ENCODE measurements at regions not wholly inside any gene's neighbourhood (a gene's known extent, or its start where the extent isn't known, plus 50 kb on each side); places are given as distances from the start of the nearest gene placed in this dataset.
"Not testable (repeated sequence)": the region's sequence is repeated elsewhere in the genome, so short reads cannot be mapped to it uniquely, and the experiment has no call there.

GRCh38 chr9:41075671-41076070 lies 52.8 kb downstream of the FOXD4L6 start:
- intact Hi-C loops (cut with DNase I, micrococcal nuclease); DNase-seq; ATAC-seq: not testable (repeated sequence)

GRCh38 chr9:41074356-41074942 lies 54.0 kb downstream of the FOXD4L6 start:
- ATAC-seq = peak; percentile 92
- DNase-seq = peak in 1 of 2 donors; percentile 47
- intact Hi-C loops (cut with DNase I, micrococcal nuclease) = not testable (repeated sequence)

GRCh38 chr9:41073471-41074243 lies 54.8 kb downstream of the FOXD4L6 start:
- DNase-seq = peak in 1 of 2 donors; percentile 3
- intact Hi-C loops (cut with DNase I, micrococcal nuclease) = not testable (repeated sequence)

GRCh38 chr9:41064125-41064795 lies 64.2 kb downstream of the FOXD4L6 start:
- ATAC-seq = peak; percentile 16
- DNase-seq = peak in 1 of 2 donors; percentile 16

More at GRCh38 chr9:41073471-41074243, 54.8 kb downstream of the FOXD4L6 start:
- not testable (repeated sequence) for ATAC-seq

GRCh38 chr9:41063243-41063642 lies 65.2 kb downstream of the FOXD4L6 start:
- ATAC-seq; DNase-seq; intact Hi-C loops (cut with DNase I, micrococcal nuclease): not testable (repeated sequence)

More at GRCh38 chr9:41064125-41064795, 64.2 kb downstream of the FOXD4L6 start:
- intact Hi-C loops (cut with DNase I, micrococcal nuclease) = not testable (repeated sequence)

- ATAC-seq; intact Hi-C loops (cut with DNase I, micrococcal nuclease); DNase-seq: not testable (repeated sequence)
These were observed 68.9 kb downstream of the FOXD4L6 start for GRCh38 chr9:41059603-41060002.

GRCh38 chr9:41053666-41054363 lies 74.7 kb downstream of the FOXD4L6 start:
- intact Hi-C loops (cut with DNase I, micrococcal nuclease); DNase-seq; ATAC-seq: not testable (repeated sequence)

GRCh38 chr9:41048672-41049071 lies 79.8 kb downstream of the FOXD4L6 start:
- ATAC-seq; DNase-seq; intact Hi-C loops (cut with DNase I, micrococcal nuclease): not testable (repeated sequence)

- ATAC-seq; intact Hi-C loops (cut with DNase I, micrococcal nuclease); DNase-seq: not testable (repeated sequence)
These were observed 80.7 kb downstream of the FOXD4L6 start for GRCh38 chr9:41047792-41048191.

- intact Hi-C loops (cut with DNase I, micrococcal nuclease); ATAC-seq; DNase-seq: not testable (repeated sequence)
These were observed 83.6 kb downstream of the FOXD4L6 start for GRCh38 chr9:41044930-41045329.

GRCh38 chr9:41043433-41043832 lies 85.0 kb downstream of the FOXD4L6 start:
- intact Hi-C loops (cut with DNase I, micrococcal nuclease); ATAC-seq; DNase-seq: not testable (repeated sequence)

- DNase-seq; ATAC-seq; intact Hi-C loops (cut with DNase I, micrococcal nuclease): not testable (repeated sequence)
These were observed 86.4 kb downstream of the FOXD4L6 start for GRCh38 chr9:41042111-41042510.

- intact Hi-C loops (cut with DNase I, micrococcal nuclease); ATAC-seq: not testable (repeated sequence)
These were observed 87.7 kb downstream of the FOXD4L6 start for GRCh38 chr9:41040705-41041342.

GRCh38 chr9:41035276-41035675 lies 93.2 kb downstream of the FOXD4L6 start:
- ATAC-seq; intact Hi-C loops (cut with DNase I, micrococcal nuclease); DNase-seq: not testable (repeated sequence)

More at GRCh38 chr9:41040705-41041342, 87.7 kb downstream of the FOXD4L6 start:
- not testable (repeated sequence) for DNase-seq

- DNase-seq; intact Hi-C loops (cut with DNase I, micrococcal nuclease); ATAC-seq: not testable (repeated sequence)
These were observed 93.7 kb downstream of the FOXD4L6 start for GRCh38 chr9:41034699-41035197.

GRCh38 chr9:41033877-41034276 lies 94.6 kb downstream of the FOXD4L6 start:
- DNase-seq; intact Hi-C loops (cut with DNase I, micrococcal nuclease); ATAC-seq: not testable (repeated sequence)

GRCh38 chr9:41033360-41033759 lies 95.1 kb downstream of the FOXD4L6 start:
- ATAC-seq; DNase-seq; intact Hi-C loops (cut with DNase I, micrococcal nuclease): not testable (repeated sequence)
